Smooth muscle cell (in vitro differentiated cells): ENCODE measurements at regions not wholly inside any gene's neighbourhood (a gene's known extent, or its start where the extent isn't known, plus 50 kb on each side); places are given as distances from the start of the nearest gene placed in this dataset.

Experiments
- DNase-seq: peaks from one replicate; lab custom pipeline; 2025; ENCODE audit not compliant: unreplicated experiment; lab: John Stamatoyannopoulos, UW
- H2AFZ ChIP-seq: fragments of 200-600 bp; sonication (generic); 2 replicates; pipeline ENCODE4 v1.6.0; 2016; ENCODE audit warnings: antibody characterized with exemption, low read depth, mild to moderate bottlenecking
- H3F3A ChIP-seq: fragments of 200-600 bp; sonication (generic); 2 replicates; pipeline ENCODE4 v1.6.0; 2017; ENCODE audit warnings: antibody characterized with exemption, low read depth
- H3K27ac ChIP-seq: fragments of 200-600 bp; sonication (generic); 2 replicates; pipeline ENCODE4 v1.5.1; 2016; ENCODE audit warnings: low read depth, mild to moderate bottlenecking
- H3K27me3 ChIP-seq: fragments of 200-600 bp; sonication (generic); 2 replicates; pipeline ENCODE4 v1.6.1; 2016; ENCODE audit warnings: low read depth, mild to moderate bottlenecking
- H3K36me3 ChIP-seq: fragments of 200-600 bp; sonication (generic); 2 replicates; pipeline ENCODE4 v1.5.1; 2016; ENCODE audit warnings: low read depth
- H3K4me1 ChIP-seq: fragments of 200-600 bp; sonication (generic); 2 replicates; pipeline ENCODE4 v1.5.1; 2016; ENCODE audit warnings: low read depth
- H3K4me2 ChIP-seq: fragments of 200-600 bp; sonication (generic); 2 replicates; pipeline ENCODE4 v1.6.0; 2016; ENCODE audit warnings: mild to moderate bottlenecking
- H3K4me3 ChIP-seq: fragments of 200-600 bp; sonication (generic); 2 replicates; pipeline ENCODE4 v1.5.1; 2016; ENCODE audit warnings: mild to moderate bottlenecking
- H3K79me2 ChIP-seq: fragments of 200-600 bp; sonication (generic); 2 replicates; pipeline ENCODE4 v1.6.0; 2016; ENCODE audit warnings: low read depth, mild to moderate bottlenecking
- H3K9ac ChIP-seq: fragments of 200-600 bp; sonication (generic); 2 replicates; pipeline ENCODE4 v1.6.0; 2016; ENCODE audit warnings: low read depth
- H3K9me3 ChIP-seq: fragments of 200-600 bp; sonication (generic); replicated peaks from 2 replicates; pipeline ENCODE4 v1.5.1; 2016; ENCODE audit warnings: low read depth
- H4K20me1 ChIP-seq: fragments of 200-600 bp; sonication (generic); 2 replicates; pipeline ENCODE4 v1.6.0; 2016; ENCODE audit warnings: low read depth
- CTCF ChIP-seq: fragments of 200-600 bp; sonication (generic); IDR thresholded peaks from 2 replicates; pipeline ENCODE4 v1.5.1; 2017; ENCODE audit warnings: borderline replicate concordance, mild to moderate bottlenecking, antibody characterized with exemption; ENCODE audit not compliant: insufficient read depth, poor library complexity, severe bottlenecking
- WGBS: methylation state at CpG from one replicate; pipeline ENCODE4 v1.1.7; 2016; ENCODE audit warnings: low lambda C conversion rate; 5-methylcytosine and 5-hydroxymethylcytosine counted together

- peak overlapping the region; percentile 52 for H3K4me2 ChIP-seq
- no peak overlapping the region for H3K9ac ChIP-seq
- WGBS: 51% methylated on average over 2 of the region's 2 CpGs
- no peaks in the 10 kb centered on the region for H3F3A ChIP-seq
- no peak overlapping the region for H2AFZ ChIP-seq
- no peaks in the 10 kb centered on the region for H3K9me3 ChIP-seq
- H3K4me1 ChIP-seq: no peaks in the 10 kb centered on the region
- no peaks in the 10 kb centered on the region for H4K20me1 ChIP-seq
- no peaks in the 10 kb centered on the region for H3K27me3 ChIP-seq
- no peaks in the 10 kb centered on the region for H3K36me3 ChIP-seq
- TF ChIP-seq CTCF: no peak
- H3K79me2 ChIP-seq: no peaks in the 10 kb centered on the region
- DNase-seq: no peak
- H3K27ac ChIP-seq: peak overlapping the region; percentile 32
- H3K4me3 ChIP-seq: no peak overlapping the region
These were observed 581.8 kb upstream of the MMS22L start for GRCh38 chr6:97864826-97865225.

GRCh38 chr6:97865612-97866011 is 582.6 kb upstream of the MMS22L start:
- no peaks in the 10 kb centered on the region for H3K36me3 ChIP-seq
- H3K4me3 ChIP-seq: no peak overlapping the region
- H3K4me2 ChIP-seq: no peak overlapping the region
- H3K9me3 ChIP-seq: no peaks in the 10 kb centered on the region
- TF ChIP-seq CTCF: no peak
- H3K27ac ChIP-seq: no peak overlapping the region
- no peaks in the 10 kb centered on the region for H3K27me3 ChIP-seq
- H3K9ac ChIP-seq: no peak overlapping the region
- 63% methylated on average over 2 of the region's 2 CpGs for WGBS
- H3K4me1 ChIP-seq: no peaks in the 10 kb centered on the region
- peak overlapping the region; percentile 42 for H2AFZ ChIP-seq
- H4K20me1 ChIP-seq: no peaks in the 10 kb centered on the region
- H3F3A ChIP-seq: no peaks in the 10 kb centered on the region
- no peaks in the 10 kb centered on the region for H3K79me2 ChIP-seq
- no peak for DNase-seq

DNA sequence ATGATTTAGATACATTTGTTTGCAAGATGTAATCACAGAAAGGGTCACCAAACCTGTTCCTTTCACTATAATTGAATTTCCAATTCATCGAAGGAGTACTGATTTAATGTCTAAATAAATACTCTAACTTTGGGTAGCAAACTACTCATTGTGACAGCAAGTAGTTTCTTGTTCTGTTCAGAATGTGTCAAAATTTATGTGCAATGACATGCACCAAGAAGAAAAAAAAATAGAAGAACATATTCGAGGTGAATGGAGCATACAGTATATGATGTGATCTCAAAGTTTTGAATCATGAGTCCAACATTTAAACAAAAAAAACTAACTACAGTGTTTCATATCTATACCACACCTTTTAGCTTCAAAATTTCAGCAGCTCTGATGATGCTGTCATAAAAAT is 583.6 kb upstream of the MMS22L start:
- Histone ChIP-seq H3K4me1 (no peaks in the 10 kb centered on the region), H3K4me3 (no peak overlapping the region), H3K9ac (no peak overlapping the region), H3F3A (no peaks in the 10 kb centered on the region), H3K36me3 (no peaks in the 10 kb centered on the region), H3K27ac (no peak overlapping the region), H3K27me3 (no peaks in the 10 kb centered on the region), H3K4me2 (no peak overlapping the region), H2AFZ (no peak overlapping the region), H4K20me1 (no peaks in the 10 kb centered on the region), H3K9me3 (no peaks in the 10 kb centered on the region), H3K79me2 (no peaks in the 10 kb centered on the region)
- 89% methylated on average over 2 of the region's 2 CpGs for WGBS
- no peak for DNase-seq
- no peak for TF ChIP-seq CTCF

GRCh38 chr6:97867177-97867576 is 584.2 kb upstream of the MMS22L start:
- Histone ChIP-seq H3K27me3 (no peaks in the 10 kb centered on the region), H3K4me3 (no peak overlapping the region), H3K9ac (no peak overlapping the region), H3K4me1 (no peaks in the 10 kb centered on the region), H2AFZ (no peak overlapping the region), H4K20me1 (no peaks in the 10 kb centered on the region), H3F3A (no peaks in the 10 kb centered on the region), H3K36me3 (no peaks in the 10 kb centered on the region), H3K9me3 (no peaks in the 10 kb centered on the region), H3K79me2 (no peaks in the 10 kb centered on the region), H3K4me2 (no peak overlapping the region), H3K27ac (no peak overlapping the region)
- WGBS: 49% methylated on average over 2 of the region's 2 CpGs
- DNase-seq: no peak
- no peak for TF ChIP-seq CTCF
